ENCODE measurements at regions not wholly inside any gene's neighbourhood (a gene's known extent, or its start where the extent isn't known, plus 50 kb on each side); places are given as distances from the start of the nearest gene placed in this dataset.

GRCh38 chr6:10465629-10466499 lies 51.0 kb upstream of the TFAP2A start:
- DNase-seq, result peak in 2 of 56 donors; percentile 1 to 3
